Nephron (organoid): ENCODE measurements at regions not wholly inside any gene's neighbourhood (a gene's known extent, or its start where the extent isn't known, plus 50 kb on each side); places are given as distances from the start of the nearest gene placed in this dataset.

Experiments used
- H3K27ac Mint-ChIP-seq, 3 experiments: 2 replicates each; pipeline ENCODE4 v1.8.0; 2020; ENCODE audit warnings: mixed read lengths in 3 of 3, mild to moderate bottlenecking in 2 of 3, moderate library complexity in 1 of 3
- H3K27me3 Mint-ChIP-seq: 2 replicates; pipeline ENCODE4 v1.8.0; 2021; ENCODE audit warnings: low read depth, mild to moderate bottlenecking, moderate library complexity, mixed read lengths
- H3K36me3 Mint-ChIP-seq: 2 replicates; pipeline ENCODE4 v1.8.0; 2020; ENCODE audit warnings: low read depth, mixed read lengths
- H3K4me1 Mint-ChIP-seq: 2 replicates; pipeline ENCODE4 v1.8.0; 2020; ENCODE audit warnings: mixed read lengths
- H3K4me3 Mint-ChIP-seq, 3 experiments: 2 replicates each; pipeline ENCODE4 v1.8.0; 2020; ENCODE audit warnings: mild to moderate bottlenecking in 3 of 3, mixed read lengths in 3 of 3, moderate library complexity in 2 of 3
- H3K9me3 Mint-ChIP-seq: 2 replicates; pipeline ENCODE4 v1.8.0; 2020; ENCODE audit warnings: mixed read lengths
- TF ChIP-seq, protein P1 (sequence below), 3 experiments: fragments of 200-600 bp; sonication (generic); IDR thresholded peaks; one replicate each; pipeline ENCODE4 v1.5.0; 2021; ENCODE audit warnings: antibody characterized with exemption in 3 of 3; ENCODE audit not compliant: unreplicated experiment in 3 of 3

GRCh38 chr5:161115941-161116340 is 263.9 kb upstream of the ATP10B start:
- no peaks in the 10 kb centered on the region for H3K4me1 Mint-ChIP-seq
- H3K27me3 Mint-ChIP-seq = peaks cover 5% of the 10 kb centered on the region
- H3K36me3 Mint-ChIP-seq = no peaks in the 10 kb centered on the region
- H3K9me3 Mint-ChIP-seq = no peaks in the 10 kb centered on the region
- H3K4me3 Mint-ChIP-seq = no peak overlapping the region
- no peak overlapping the region for H3K27ac Mint-ChIP-seq
- TF ChIP-seq, protein P1, sequence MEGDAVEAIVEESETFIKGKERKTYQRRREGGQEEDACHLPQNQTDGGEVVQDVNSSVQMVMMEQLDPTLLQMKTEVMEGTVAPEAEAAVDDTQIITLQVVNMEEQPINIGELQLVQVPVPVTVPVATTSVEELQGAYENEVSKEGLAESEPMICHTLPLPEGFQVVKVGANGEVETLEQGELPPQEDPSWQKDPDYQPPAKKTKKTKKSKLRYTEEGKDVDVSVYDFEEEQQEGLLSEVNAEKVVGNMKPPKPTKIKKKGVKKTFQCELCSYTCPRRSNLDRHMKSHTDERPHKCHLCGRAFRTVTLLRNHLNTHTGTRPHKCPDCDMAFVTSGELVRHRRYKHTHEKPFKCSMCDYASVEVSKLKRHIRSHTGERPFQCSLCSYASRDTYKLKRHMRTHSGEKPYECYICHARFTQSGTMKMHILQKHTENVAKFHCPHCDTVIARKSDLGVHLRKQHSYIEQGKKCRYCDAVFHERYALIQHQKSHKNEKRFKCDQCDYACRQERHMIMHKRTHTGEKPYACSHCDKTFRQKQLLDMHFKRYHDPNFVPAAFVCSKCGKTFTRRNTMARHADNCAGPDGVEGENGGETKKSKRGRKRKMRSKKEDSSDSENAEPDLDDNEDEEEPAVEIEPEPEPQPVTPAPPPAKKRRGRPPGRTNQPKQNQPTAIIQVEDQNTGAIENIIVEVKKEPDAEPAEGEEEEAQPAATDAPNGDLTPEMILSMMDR (IDR thresholded peaks at IDR 0.05; ENCODE audit: unreplicated experiment in 3 of 3) = no peak

DNA sequence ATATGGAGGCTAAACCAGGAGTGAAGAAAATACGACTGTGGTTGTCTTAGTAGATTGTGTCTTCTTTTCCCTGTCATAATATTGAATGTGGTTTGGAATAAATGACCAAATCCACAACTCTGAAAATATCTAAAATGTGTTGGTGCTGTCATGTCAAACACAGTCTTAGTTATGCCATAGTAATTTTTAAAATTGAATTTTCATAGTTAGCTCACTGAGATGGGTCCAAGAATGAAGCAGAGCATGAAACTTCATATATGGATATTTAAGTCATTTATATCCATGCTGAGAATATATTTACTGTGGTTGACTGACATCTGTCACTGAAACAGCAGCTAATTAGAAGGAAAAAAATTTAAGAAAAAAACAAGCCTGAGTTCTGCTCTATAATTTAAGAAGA is 260.4 kb upstream of the ATP10B start:
- Mint-ChIP-seq H3K4me1 (no peaks in the 10 kb centered on the region), H3K27me3 (peaks cover 5% of the 10 kb centered on the region), H3K9me3 (no peaks in the 10 kb centered on the region), H3K36me3 (no peaks in the 10 kb centered on the region), H3K27ac (no peak overlapping the region), H3K4me3 (no peak overlapping the region)
- TF ChIP-seq, protein P1 (IDR thresholded peaks at IDR 0.05; ENCODE audit: unreplicated experiment in 3 of 3) = no peak

DNA sequence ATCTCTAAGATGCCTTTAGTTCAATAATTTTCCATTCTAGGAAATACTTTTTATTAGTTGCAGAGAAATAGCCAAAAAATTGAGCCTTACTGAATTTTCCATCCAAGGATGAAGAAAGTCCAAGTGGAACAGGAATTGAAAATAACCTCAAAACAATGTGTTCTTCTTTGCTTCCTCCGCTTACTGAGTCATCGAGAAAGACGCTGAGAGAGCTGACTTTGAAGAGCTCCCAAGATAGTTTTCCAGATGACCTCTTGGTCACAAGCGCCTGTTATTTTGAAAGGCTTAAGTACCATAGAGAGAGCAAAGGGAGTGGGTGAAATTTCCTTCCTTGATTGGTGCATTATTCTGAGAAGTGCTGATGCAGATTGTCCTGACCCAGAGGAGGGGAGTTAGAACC is 253.5 kb upstream of the ATP10B start:
- H3K27me3 Mint-ChIP-seq = no peaks in the 10 kb centered on the region
- no peaks in the 10 kb centered on the region for H3K36me3 Mint-ChIP-seq
- H3K9me3 Mint-ChIP-seq = no peaks in the 10 kb centered on the region
- no peaks in the 10 kb centered on the region for H3K4me1 Mint-ChIP-seq
- no peak overlapping the region for H3K4me3 Mint-ChIP-seq
- H3K27ac Mint-ChIP-seq = no peak overlapping the region
- TF ChIP-seq, protein P1 (IDR thresholded peaks at IDR 0.05; ENCODE audit: unreplicated experiment in 3 of 3) = no peak

DNA sequence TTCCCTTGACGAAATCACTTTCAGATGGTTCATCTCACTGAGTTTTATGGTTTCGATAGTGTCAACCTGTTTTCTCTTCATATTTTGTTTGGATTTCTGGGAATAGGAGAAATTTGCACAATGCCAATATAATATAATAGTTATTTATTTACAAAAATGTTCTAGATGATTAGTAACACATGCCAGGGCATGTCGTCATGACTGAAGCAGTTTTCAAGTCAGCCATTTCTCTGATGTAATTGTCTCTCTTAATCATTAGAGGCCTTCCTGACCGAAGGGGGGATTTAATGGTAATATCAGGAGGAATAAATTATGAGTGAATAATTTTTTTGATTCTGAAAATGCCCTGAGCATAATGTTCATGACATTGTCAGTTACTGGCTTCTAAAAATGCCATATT is 246.5 kb upstream of the ATP10B start:
- H3K4me3 Mint-ChIP-seq = no peak overlapping the region
- H3K4me1 Mint-ChIP-seq = no peaks in the 10 kb centered on the region
- H3K36me3 Mint-ChIP-seq = no peaks in the 10 kb centered on the region
- H3K9me3 Mint-ChIP-seq = no peaks in the 10 kb centered on the region
- H3K27me3 Mint-ChIP-seq = no peaks in the 10 kb centered on the region
- TF ChIP-seq, protein P1 (IDR thresholded peaks at IDR 0.05; ENCODE audit: unreplicated experiment in 3 of 3) = no peak
- no peak overlapping the region for H3K27ac Mint-ChIP-seq

- TF ChIP-seq, protein P1 (IDR thresholded peaks at IDR 0.05; ENCODE audit: unreplicated experiment in 3 of 3) = no peak
- no peak overlapping the region for H3K27ac Mint-ChIP-seq
- no peaks in the 10 kb centered on the region for H3K4me1 Mint-ChIP-seq
- no peak overlapping the region for H3K4me3 Mint-ChIP-seq
- H3K27me3 Mint-ChIP-seq = no peaks in the 10 kb centered on the region
- H3K36me3 Mint-ChIP-seq = no peaks in the 10 kb centered on the region
- H3K9me3 Mint-ChIP-seq = no peaks in the 10 kb centered on the region
Measured at GRCh38 chr5:161096581-161096980, 244.6 kb upstream of the ATP10B start.

- Mint-ChIP-seq H3K9me3 (no peaks in the 10 kb centered on the region), H3K27ac (no peak overlapping the region), H3K27me3 (no peaks in the 10 kb centered on the region), H3K4me3 (no peak overlapping the region), H3K4me1 (no peaks in the 10 kb centered on the region), H3K36me3 (no peaks in the 10 kb centered on the region)
- TF ChIP-seq, protein P1 (IDR thresholded peaks at IDR 0.05; ENCODE audit: unreplicated experiment in 3 of 3) = no peak
Measured at GRCh38 chr5:161095953-161096352, 243.9 kb upstream of the ATP10B start.
